Stomach (tissue), 4 donors: ENCODE measurements at regions not wholly inside any gene's neighbourhood (a gene's known extent, or its start where the extent isn't known, plus 50 kb on each side); places are given as distances from the start of the nearest gene placed in this dataset.

Experiments used
- CTCF ChIP-seq, 7 experiments: fragments of 450-650 bp in 4 of 7; fragments of 200-600 bp in 3 of 7; sonication (generic) in 3 of 7; IDR thresholded peaks; one replicate each; pipeline ENCODE4 v1.5.1; 2016 to 2019; ENCODE audit warnings: antibody characterized with exemption in 7 of 7, control low read depth in 2 of 7, mild to moderate bottlenecking in 1 of 7
- EP300 ChIP-seq: sonication (generic); formaldehyde crosslinking; IDR thresholded peaks from one replicate; pipeline ENCODE4 v1.6.1; 2017; ENCODE audit warnings: antibody characterized with exemption
- POLR2A ChIP-seq, 4 donors: fragments of 450-650 bp; IDR thresholded peaks; one replicate each; pipeline ENCODE4 v1.6.1; 2016; ENCODE audit warnings: antibody characterized with exemption in 4 of 4, control low read depth in 2 of 4, mild to moderate bottlenecking in 1 of 4, moderate library complexity in 1 of 4
- POLR2AphosphoS5 ChIP-seq, 3 donors: sonication (generic); formaldehyde crosslinking; IDR thresholded peaks; one replicate each; pipeline ENCODE4 v1.6.1; 2016; ENCODE audit warnings: antibody characterized with exemption in 3 of 3

- no peak for TF ChIP-seq EP300
- TF ChIP-seq CTCF (IDR thresholded peaks at IDR 0.05) = no peak
- no peak for TF ChIP-seq POLR2A (IDR thresholded peaks at IDR 0.05)
- TF ChIP-seq POLR2AphosphoS5 (IDR thresholded peaks at IDR 0.05) = no peak
These were observed 142.0 kb downstream of the MCHR2 start for GRCh38 chr6:99852031-99852430.
